MCF 10A (cell line): ENCODE measurements at regions not wholly inside any gene's neighbourhood (a gene's known extent, or its start where the extent isn't known, plus 50 kb on each side); places are given as distances from the start of the nearest gene placed in this dataset.

Source experiments
- BruUV-seq: library from RNA; stranded (reverse); fragments of 400-500 nt; replicated peaks from 2 replicates; lab custom pipeline; 2021; lab: Mats Ljungman, UMichigan
- CTCF ChIA-PET: fragments of 300-600 bp; sonication (Branson Sonifier 250); formaldehyde crosslinking; extraction: SDS; loops from one replicate; lab custom pipeline; 2021; ENCODE audit warnings: antibody characterized with exemption, inconsistent platforms; lab: Yijun Ruan, JAX
- POLR2A ChIA-PET: fragments of 300-600, 350-650 bp; sonication (Branson Sonifier 250); formaldehyde crosslinking; extraction: SDS; loops from one replicate; lab custom pipeline; 2020; ENCODE audit warnings: antibody characterized with exemption, inconsistent platforms; lab: Yijun Ruan, JAX
- DNase-seq: peaks from one replicate; pipeline ENCODE4 v3.0.0-alpha.2; 2018; ENCODE audit not compliant: unreplicated experiment
- H3K27ac Mint-ChIP-seq: one replicate; pipeline ENCODE4 v1.8.0; 2022; ENCODE audit warnings: mild to moderate bottlenecking, low read depth, mixed read lengths; ENCODE audit not compliant: unreplicated experiment
- H3K27me3 Mint-ChIP-seq: one replicate; pipeline ENCODE4 v1.8.0; 2022; ENCODE audit warnings: mixed read lengths; ENCODE audit not compliant: insufficient read depth, unreplicated experiment
- H3K36me3 Mint-ChIP-seq: one replicate; pipeline ENCODE4 v1.8.0; 2022; ENCODE audit warnings: mild to moderate bottlenecking, moderate library complexity, mixed read lengths; ENCODE audit not compliant: insufficient read depth, unreplicated experiment
- H3K4me1 Mint-ChIP-seq: one replicate; pipeline ENCODE4 v1.8.0; 2022; ENCODE audit warnings: mixed read lengths; ENCODE audit not compliant: insufficient read depth, unreplicated experiment
- H3K4me3 Mint-ChIP-seq: one replicate; pipeline ENCODE4 v1.8.0; 2022; ENCODE audit warnings: mild to moderate bottlenecking, moderate library complexity, mixed read lengths; ENCODE audit not compliant: unreplicated experiment
- H3K9me3 Mint-ChIP-seq: one replicate; pipeline ENCODE4 v1.8.0; 2022; ENCODE audit warnings: mixed read lengths; ENCODE audit not compliant: unreplicated experiment
- CTCF ChIP-seq: fragments of 200-600 bp; IDR thresholded peaks from one replicate; pipeline ENCODE4 v1.8.0; 2022; ENCODE audit warnings: antibody characterized with exemption, mild to moderate bottlenecking; ENCODE audit not compliant: unreplicated experiment
- intact Hi-C: fragments of 100-400 bp; cut with micrococcal nuclease; formaldehyde crosslinking; loops from 2 replicates; pipeline ENCODE4 v1.14.1; 2022

- POLR2A ChIA-PET = no interaction called here
- Mint-ChIP-seq H3K27me3 (no peaks in the 10 kb centered on the region), H3K36me3 (no peaks in the 10 kb centered on the region), H3K9me3 (peaks cover 53% of the 10 kb centered on the region), H3K4me1 (no peaks in the 10 kb centered on the region), H3K27ac (no peak overlapping the region), H3K4me3 (no peak overlapping the region)
- CTCF ChIA-PET = no interaction called here
- intact Hi-C loops = no loop called here
- DNase-seq = no peak
- BruUV-seq = no TSS peak
- no peak for TF ChIP-seq CTCF
These were observed 185.8 kb upstream of the UBE3A start for GRCh38 chr15:25624504-25625177.

GRCh38 chr15:25623708-25624107, 184.9 kb upstream of the UBE3A start:
- ChIA-PET POLR2A (no interaction called here), CTCF (no interaction called here)
- no peaks in the 10 kb centered on the region for H3K4me1 Mint-ChIP-seq
- H3K27ac Mint-ChIP-seq = no peak overlapping the region
- H3K4me3 Mint-ChIP-seq = no peak overlapping the region
- peaks cover 55% of the 10 kb centered on the region for H3K9me3 Mint-ChIP-seq
- no peaks in the 10 kb centered on the region for H3K36me3 Mint-ChIP-seq
- BruUV-seq = no TSS peak
- H3K27me3 Mint-ChIP-seq = no peaks in the 10 kb centered on the region
- TF ChIP-seq CTCF = no peak
- intact Hi-C loops = no loop called here
- no peak for DNase-seq

GRCh38 chr15:25620466-25620865, 181.6 kb upstream of the UBE3A start:
- H3K27ac Mint-ChIP-seq = no peak overlapping the region
- no peaks in the 10 kb centered on the region for H3K36me3 Mint-ChIP-seq
- H3K27me3 Mint-ChIP-seq = no peaks in the 10 kb centered on the region
- H3K4me1 Mint-ChIP-seq = no peaks in the 10 kb centered on the region
- H3K9me3 Mint-ChIP-seq = peaks cover 46% of the 10 kb centered on the region
- intact Hi-C loops = no loop called here
- ChIA-PET CTCF (no interaction called here), POLR2A (no interaction called here)
- BruUV-seq = no TSS peak
- H3K4me3 Mint-ChIP-seq = no peak overlapping the region
- TF ChIP-seq CTCF = no peak
- no peak for DNase-seq

GRCh38 chr15:25619761-25620160, 180.9 kb upstream of the UBE3A start:
- POLR2A ChIA-PET = no interaction called here
- intact Hi-C loops = no loop called here
- Mint-ChIP-seq H3K27ac (no peak overlapping the region), H3K36me3 (no peaks in the 10 kb centered on the region), H3K27me3 (no peaks in the 10 kb centered on the region), H3K9me3 (peaks cover 45% of the 10 kb centered on the region), H3K4me3 (no peak overlapping the region), H3K4me1 (no peaks in the 10 kb centered on the region)
- no peak for TF ChIP-seq CTCF
- no TSS peak for BruUV-seq
- CTCF ChIA-PET = no interaction called here
- DNase-seq = no peak
